Heart left ventricle (tissue), 13 donors: ENCODE measurements at regions not wholly inside any gene's neighbourhood (a gene's known extent, or its start where the extent isn't known, plus 50 kb on each side); places are given as distances from the start of the nearest gene placed in this dataset.

ENCODE experiments used
- CTCF ChIP-seq, 12 donors: fragments of 200-600 bp; sonication (generic) in 4 of 12; IDR thresholded peaks; one replicate each; pipeline versions ENCODE4 v1.5.0 to v1.8.0; 2018 to 2022; ENCODE audit warnings: antibody characterized with exemption in 12 of 12, mild to moderate bottlenecking in 5 of 12
- POLR2A ChIP-seq, 2 donors: fragments of 450-650 bp; IDR thresholded peaks; one replicate each; pipeline ENCODE4 v1.6.1; 2017; ENCODE audit warnings: antibody characterized with exemption in 2 of 2, mild to moderate bottlenecking in 2 of 2, moderate library complexity in 2 of 2
- donor health status: ischemic (EF 13 %, LVEDD 7.1; RV severe dilation, severe dysfunction).
- donor health status: DM: no; HTN: yes; CAD: no.
- donor health status: DM: no; HTN: no; CAD: no.
- donor health status: ischemic (EF 25% LVEDD 6.9; RV normal size, moderate dysfunction).
- donor health status: ischemic (EF 25% LVEDD 5.7; RV mildly dilated, moderate dysfunction).
- donor health status: ischemic (EF 35%, LVEDD 5.7; RV mildly dilated, moderate dysfunction).
- donor health status: nonischemic (EF 11% LVEDD 7.7; RV severe dilation, severe dysfunction).
- donor health status: DM: yes; HTN: yes; CAD: no.
- donor health status: PGD.
- donor health status: ischemic (EF 29% LVEDD 5.4; RV normal size, mild dysfunction).
- donor health status: nonischemic (EF 23%, LVEDD 6.1; RV moderate dilation, normal function).

GRCh38 chr15:66643033-66643432, 59.0 kb upstream of the SMAD6 start:
- TF ChIP-seq CTCF (IDR thresholded peaks at IDR 0.05) (no peak), POLR2A (IDR thresholded peaks at IDR 0.05) (no peak)
